ENCODE measurements at regions not wholly inside any gene's neighbourhood (a gene's known extent, or its start where the extent isn't known, plus 50 kb on each side); places are given as distances from the start of the nearest gene placed in this dataset.

DNA sequence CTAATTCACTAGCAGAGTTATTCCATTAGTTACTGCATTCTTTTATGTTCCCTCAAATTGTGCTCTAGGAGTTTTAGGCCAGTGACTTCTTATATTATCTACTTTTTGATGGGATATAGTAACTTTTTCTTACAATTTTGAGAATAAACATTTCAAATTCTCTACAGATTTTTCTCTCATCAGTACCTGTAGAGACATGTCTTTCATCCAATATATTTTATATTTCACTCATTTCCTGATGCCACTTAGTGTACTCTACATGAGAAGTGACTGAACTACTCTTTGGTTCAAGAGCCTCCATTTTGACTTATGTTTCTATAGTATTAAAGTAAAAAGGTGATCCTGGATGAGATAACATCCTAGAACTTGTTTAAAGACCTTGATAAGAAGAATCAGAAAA is 108.5 kb downstream of the ELOVL4 start:
- CTCF ChIA-PET, result no interaction called here
- no peak overlapping the region for H3K4me3 Mint-ChIP-seq
- no peaks in the 10 kb centered on the region for H3K4me1 Mint-ChIP-seq
- POLR2A ChIA-PET, result no interaction called here
- no peak for DNase-seq (ENCODE audit: low spot score)
- H3K27ac Mint-ChIP-seq, result no peak overlapping the region
- 0 out of 2 replicates have a peak, but pooled peaks cover 7% of the 10 kb centered on the region for H3K9me3 Mint-ChIP-seq
- TF ChIP-seq ETV6 (CRISPR knock-in tag; IDR thresholded peaks at IDR 0.05) (no peak), ZNF263 (CRISPR knock-in tag; IDR thresholded peaks at IDR 0.05; ENCODE audit: low read depth) (no peak), HMGA2 (CRISPR knock-in tag; IDR thresholded peaks at IDR 0.05) (no peak), CBFB (CRISPR knock-in tag; IDR thresholded peaks at IDR 0.05; ENCODE audit: low read depth) (no peak), TEAD4 (CRISPR knock-in tag; IDR thresholded peaks at IDR 0.05) (no peak), ATF1 (CRISPR knock-in tag; IDR thresholded peaks at IDR 0.05) (no peak), NFE2L1 (CRISPR knock-in tag; IDR thresholded peaks at IDR 0.05) (no peak), RELA (CRISPR knock-in tag; IDR thresholded peaks at IDR 0.05; ENCODE audit: borderline replicate concordance) (no peak), ZNF232 (CRISPR knock-in tag; IDR thresholded peaks at IDR 0.05) (no peak), NFATC4 (CRISPR knock-in tag; IDR thresholded peaks at IDR 0.05) (no peak), NR1H2 (CRISPR knock-in tag; IDR thresholded peaks at IDR 0.05) (no peak), GABPB1 (CRISPR knock-in tag; IDR thresholded peaks at IDR 0.05) (no peak)
- TF ChIP-seq, protein P1, sequence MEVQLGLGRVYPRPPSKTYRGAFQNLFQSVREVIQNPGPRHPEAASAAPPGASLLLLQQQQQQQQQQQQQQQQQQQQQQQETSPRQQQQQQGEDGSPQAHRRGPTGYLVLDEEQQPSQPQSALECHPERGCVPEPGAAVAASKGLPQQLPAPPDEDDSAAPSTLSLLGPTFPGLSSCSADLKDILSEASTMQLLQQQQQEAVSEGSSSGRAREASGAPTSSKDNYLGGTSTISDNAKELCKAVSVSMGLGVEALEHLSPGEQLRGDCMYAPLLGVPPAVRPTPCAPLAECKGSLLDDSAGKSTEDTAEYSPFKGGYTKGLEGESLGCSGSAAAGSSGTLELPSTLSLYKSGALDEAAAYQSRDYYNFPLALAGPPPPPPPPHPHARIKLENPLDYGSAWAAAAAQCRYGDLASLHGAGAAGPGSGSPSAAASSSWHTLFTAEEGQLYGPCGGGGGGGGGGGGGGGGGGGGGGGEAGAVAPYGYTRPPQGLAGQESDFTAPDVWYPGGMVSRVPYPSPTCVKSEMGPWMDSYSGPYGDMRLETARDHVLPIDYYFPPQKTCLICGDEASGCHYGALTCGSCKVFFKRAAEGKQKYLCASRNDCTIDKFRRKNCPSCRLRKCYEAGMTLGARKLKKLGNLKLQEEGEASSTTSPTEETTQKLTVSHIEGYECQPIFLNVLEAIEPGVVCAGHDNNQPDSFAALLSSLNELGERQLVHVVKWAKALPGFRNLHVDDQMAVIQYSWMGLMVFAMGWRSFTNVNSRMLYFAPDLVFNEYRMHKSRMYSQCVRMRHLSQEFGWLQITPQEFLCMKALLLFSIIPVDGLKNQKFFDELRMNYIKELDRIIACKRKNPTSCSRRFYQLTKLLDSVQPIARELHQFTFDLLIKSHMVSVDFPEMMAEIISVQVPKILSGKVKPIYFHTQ (CRISPR knock-in tag; IDR thresholded peaks at IDR 0.05), result no peak
- TF ChIP-seq, protein P2, sequence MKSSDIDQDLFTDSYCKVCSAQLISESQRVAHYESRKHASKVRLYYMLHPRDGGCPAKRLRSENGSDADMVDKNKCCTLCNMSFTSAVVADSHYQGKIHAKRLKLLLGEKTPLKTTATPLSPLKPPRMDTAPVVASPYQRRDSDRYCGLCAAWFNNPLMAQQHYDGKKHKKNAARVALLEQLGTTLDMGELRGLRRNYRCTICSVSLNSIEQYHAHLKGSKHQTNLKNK (CRISPR knock-in tag; IDR thresholded peaks at IDR 0.05), result no peak
- TF ChIP-seq, protein P3, sequence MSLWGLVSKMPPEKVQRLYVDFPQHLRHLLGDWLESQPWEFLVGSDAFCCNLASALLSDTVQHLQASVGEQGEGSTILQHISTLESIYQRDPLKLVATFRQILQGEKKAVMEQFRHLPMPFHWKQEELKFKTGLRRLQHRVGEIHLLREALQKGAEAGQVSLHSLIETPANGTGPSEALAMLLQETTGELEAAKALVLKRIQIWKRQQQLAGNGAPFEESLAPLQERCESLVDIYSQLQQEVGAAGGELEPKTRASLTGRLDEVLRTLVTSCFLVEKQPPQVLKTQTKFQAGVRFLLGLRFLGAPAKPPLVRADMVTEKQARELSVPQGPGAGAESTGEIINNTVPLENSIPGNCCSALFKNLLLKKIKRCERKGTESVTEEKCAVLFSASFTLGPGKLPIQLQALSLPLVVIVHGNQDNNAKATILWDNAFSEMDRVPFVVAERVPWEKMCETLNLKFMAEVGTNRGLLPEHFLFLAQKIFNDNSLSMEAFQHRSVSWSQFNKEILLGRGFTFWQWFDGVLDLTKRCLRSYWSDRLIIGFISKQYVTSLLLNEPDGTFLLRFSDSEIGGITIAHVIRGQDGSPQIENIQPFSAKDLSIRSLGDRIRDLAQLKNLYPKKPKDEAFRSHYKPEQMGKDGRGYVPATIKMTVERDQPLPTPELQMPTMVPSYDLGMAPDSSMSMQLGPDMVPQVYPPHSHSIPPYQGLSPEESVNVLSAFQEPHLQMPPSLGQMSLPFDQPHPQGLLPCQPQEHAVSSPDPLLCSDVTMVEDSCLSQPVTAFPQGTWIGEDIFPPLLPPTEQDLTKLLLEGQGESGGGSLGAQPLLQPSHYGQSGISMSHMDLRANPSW (CRISPR knock-in tag; conservative IDR thresholded peaks at IDR 0.05; ENCODE audit: low read depth), result no peak
- TF ChIP-seq, protein P4, sequence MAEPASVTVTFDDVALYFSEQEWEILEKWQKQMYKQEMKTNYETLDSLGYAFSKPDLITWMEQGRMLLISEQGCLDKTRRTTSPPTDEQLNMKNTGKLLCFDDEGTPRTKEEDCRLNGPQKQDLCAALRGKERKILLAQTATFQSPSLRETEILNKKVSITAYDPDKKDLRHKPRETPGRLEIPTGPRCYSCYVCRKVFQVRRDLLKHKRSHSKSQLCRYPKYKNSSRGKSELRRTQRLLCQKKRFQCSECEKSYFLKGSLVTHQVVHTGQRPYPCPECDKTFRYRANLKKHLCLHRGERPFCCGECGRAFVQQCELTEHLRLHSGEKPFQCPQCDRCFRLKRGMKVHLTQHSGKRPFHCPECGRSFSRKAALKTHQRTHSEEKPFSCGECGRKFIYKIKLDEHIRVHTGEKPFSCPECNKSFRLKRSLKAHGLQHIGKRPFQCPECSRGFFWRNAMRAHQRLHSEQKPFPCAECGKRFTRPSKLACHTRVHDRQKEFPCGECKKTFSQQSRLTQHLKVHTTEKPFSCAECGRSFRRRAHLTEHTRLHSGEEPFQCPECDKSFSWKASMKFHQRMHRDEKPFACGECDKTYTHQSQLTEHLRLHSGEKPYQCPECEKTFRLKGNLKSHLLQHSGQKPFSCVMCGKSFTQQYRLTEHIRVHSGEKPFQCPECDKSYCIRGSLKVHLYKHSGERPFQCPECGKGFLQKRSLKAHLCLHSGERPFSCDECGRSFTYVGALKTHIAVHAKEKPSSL (CRISPR knock-in tag; conservative IDR thresholded peaks at IDR 0.05), result no peak
- TF ChIP-seq, protein P5, sequence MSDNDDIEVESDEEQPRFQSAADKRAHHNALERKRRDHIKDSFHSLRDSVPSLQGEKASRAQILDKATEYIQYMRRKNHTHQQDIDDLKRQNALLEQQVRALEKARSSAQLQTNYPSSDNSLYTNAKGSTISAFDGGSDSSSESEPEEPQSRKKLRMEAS (CRISPR knock-in tag; IDR thresholded peaks at IDR 0.05), result no peak
- TF ChIP-seq, protein P6, sequence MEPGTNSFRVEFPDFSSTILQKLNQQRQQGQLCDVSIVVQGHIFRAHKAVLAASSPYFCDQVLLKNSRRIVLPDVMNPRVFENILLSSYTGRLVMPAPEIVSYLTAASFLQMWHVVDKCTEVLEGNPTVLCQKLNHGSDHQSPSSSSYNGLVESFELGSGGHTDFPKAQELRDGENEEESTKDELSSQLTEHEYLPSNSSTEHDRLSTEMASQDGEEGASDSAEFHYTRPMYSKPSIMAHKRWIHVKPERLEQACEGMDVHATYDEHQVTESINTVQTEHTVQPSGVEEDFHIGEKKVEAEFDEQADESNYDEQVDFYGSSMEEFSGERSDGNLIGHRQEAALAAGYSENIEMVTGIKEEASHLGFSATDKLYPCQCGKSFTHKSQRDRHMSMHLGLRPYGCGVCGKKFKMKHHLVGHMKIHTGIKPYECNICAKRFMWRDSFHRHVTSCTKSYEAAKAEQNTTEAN (CRISPR knock-in tag; IDR thresholded peaks at IDR 0.05), result no peak
- TF ChIP-seq, protein P7, sequence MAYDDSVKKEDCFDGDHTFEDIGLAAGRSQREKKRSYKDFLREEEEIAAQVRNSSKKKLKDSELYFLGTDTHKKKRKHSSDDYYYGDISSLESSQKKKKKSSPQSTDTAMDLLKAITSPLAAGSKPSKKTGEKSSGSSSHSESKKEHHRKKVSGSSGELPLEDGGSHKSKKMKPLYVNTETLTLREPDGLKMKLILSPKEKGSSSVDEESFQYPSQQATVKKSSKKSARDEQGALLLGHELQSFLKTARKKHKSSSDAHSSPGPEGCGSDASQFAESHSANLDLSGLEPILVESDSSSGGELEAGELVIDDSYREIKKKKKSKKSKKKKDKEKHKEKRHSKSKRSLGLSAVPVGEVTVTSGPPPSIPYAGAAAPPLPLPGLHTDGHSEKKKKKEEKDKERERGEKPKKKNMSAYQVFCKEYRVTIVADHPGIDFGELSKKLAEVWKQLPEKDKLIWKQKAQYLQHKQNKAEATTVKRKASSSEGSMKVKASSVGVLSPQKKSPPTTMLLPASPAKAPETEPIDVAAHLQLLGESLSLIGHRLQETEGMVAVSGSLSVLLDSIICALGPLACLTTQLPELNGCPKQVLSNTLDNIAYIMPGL (CRISPR knock-in tag; IDR thresholded peaks at IDR 0.05), result no peak
- TF ChIP-seq, protein P8, sequence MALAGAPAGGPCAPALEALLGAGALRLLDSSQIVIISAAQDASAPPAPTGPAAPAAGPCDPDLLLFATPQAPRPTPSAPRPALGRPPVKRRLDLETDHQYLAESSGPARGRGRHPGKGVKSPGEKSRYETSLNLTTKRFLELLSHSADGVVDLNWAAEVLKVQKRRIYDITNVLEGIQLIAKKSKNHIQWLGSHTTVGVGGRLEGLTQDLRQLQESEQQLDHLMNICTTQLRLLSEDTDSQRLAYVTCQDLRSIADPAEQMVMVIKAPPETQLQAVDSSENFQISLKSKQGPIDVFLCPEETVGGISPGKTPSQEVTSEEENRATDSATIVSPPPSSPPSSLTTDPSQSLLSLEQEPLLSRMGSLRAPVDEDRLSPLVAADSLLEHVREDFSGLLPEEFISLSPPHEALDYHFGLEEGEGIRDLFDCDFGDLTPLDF (CRISPR knock-in tag; IDR thresholded peaks at IDR 0.05), result no peak
- no peak for ATAC-seq
- H3K27me3 Mint-ChIP-seq (ENCODE audit: low read depth), result no peaks in the 10 kb centered on the region
- no peaks in the 10 kb centered on the region for H3K36me3 Mint-ChIP-seq
